HCT116 (cell line): ENCODE measurements at regions not wholly inside any gene's neighbourhood (a gene's known extent, or its start where the extent isn't known, plus 50 kb on each side); places are given as distances from the start of the nearest gene placed in this dataset.

Experiments used
- ATAC-seq: fragments of 200-7000 bp; cut with Tn5 transposase; 2 replicates; pipeline ENCODE4 v1.9.1; 2020; ENCODE audit warnings: mild to moderate bottlenecking, moderate library complexity
- BruUV-seq: library from RNA; stranded (reverse); fragments of 400-500 nt; replicated peaks from 2 replicates; lab custom pipeline; 2021; lab: Mats Ljungman, UMichigan
- CTCF ChIA-PET: fragments of 300-600 bp; sonication (Branson Sonifier 250); formaldehyde crosslinking; loops from one replicate; lab custom pipeline; 2021; ENCODE audit warnings: antibody characterized with exemption; lab: Charles Lee
- POLR2A ChIA-PET: fragments of 300-600, 350-600 bp; sonication (Branson Sonifier 250); formaldehyde crosslinking; loops from one replicate; lab custom pipeline; 2021; ENCODE audit warnings: antibody characterized with exemption; lab: Charles Lee
- RAD21 ChIA-PET, 2 experiments: fragments of 300-600 bp; sonication (Branson Sonifier 250); formaldehyde crosslinking; loops; one replicate each; lab custom pipeline; 2023; ENCODE audit warnings: low total read pairs in 2 of 2; ENCODE audit not compliant: uncharacterized antibody in 2 of 2, unreplicated experiment in 2 of 2, low non-redundant PET in 1 of 2; lab: Charles Lee
- DNase-seq: peaks from one replicate; pipeline ENCODE4 v3.0.0-alpha.2; 2010; ENCODE audit warnings: low read depth, low spot score
- H2AFZ ChIP-seq: fragments of 200-600 bp; shearing (Covaris generic), sonication (generic); 2 replicates; pipeline ENCODE4 v1.6.1; 2017; ENCODE audit warnings: low read depth, mixed run types, mixed read lengths, antibody characterized with exemption, low read length; ENCODE audit not compliant: poor library complexity, severe bottlenecking
- H3K27ac ChIP-seq: 2 replicates; pipeline ENCODE4 v1.5.1; 2012; ENCODE audit warnings: low read depth, low read length
- H3K27me3 ChIP-seq: fragments of 200-600 bp; sonication (generic); 2 replicates; pipeline ENCODE4 v1.6.1; 2016; ENCODE audit warnings: mixed run types, low read length, mixed read lengths; ENCODE audit not compliant: insufficient read depth
- H3K36me3 ChIP-seq, 2 experiments: fragments of 200-500 bp in 1 of 2; fragments of 200-600 bp in 1 of 2; sonication (Bioruptor generic) in 1 of 2; sonication (generic) in 1 of 2; 2 replicates each; pipeline versions ENCODE4 v1.5.1 to v1.6.1; 2014 to 2016; ENCODE audit warnings: low read length in 2 of 2, inconsistent platforms in 1 of 2, mixed read lengths in 1 of 2, mixed run types in 1 of 2; ENCODE audit not compliant: insufficient read depth in 2 of 2, control insufficient read depth in 1 of 2
- H3K4me1 ChIP-seq, 2 experiments: fragments of 200-600 bp in 1 of 2; sonication (generic) in 1 of 2; 2 replicates each; pipeline versions ENCODE4 v1.5.1 to v1.6.1; 2012 to 2017; ENCODE audit warnings: low read length in 2 of 2, inconsistent platforms in 1 of 2, mild to moderate bottlenecking in 1 of 2, mixed read lengths in 1 of 2, mixed run types in 1 of 2, moderate library complexity in 1 of 2; ENCODE audit not compliant: insufficient read depth in 2 of 2, control insufficient read depth in 1 of 2
- H3K4me2 ChIP-seq: fragments of 200-600 bp; sonication (generic); 2 replicates; pipeline ENCODE4 v1.6.1; 2017; ENCODE audit warnings: mixed run types, low read length, mixed read lengths
- H3K4me3 ChIP-seq, 2 experiments: fragments of 200-600 bp in 1 of 2; sonication (generic) in 1 of 2; replicated peaks in 1 of 2; 2 replicates each; pipeline ENCODE4 v1.5.1; 2011 to 2016; ENCODE audit warnings: low read length in 2 of 2, control low read depth in 1 of 2, low read depth in 1 of 2, mild to moderate bottlenecking in 1 of 2, mixed read lengths in 1 of 2, mixed run types in 1 of 2
- H3K79me2 ChIP-seq: fragments of 200-600 bp; sonication (generic); 2 replicates; pipeline ENCODE4 v1.6.1; 2017; ENCODE audit warnings: mild to moderate bottlenecking, mixed run types, low read length, moderate library complexity, mixed read lengths; ENCODE audit not compliant: insufficient read depth
- H3K9ac ChIP-seq: fragments of 200-600 bp; sonication (generic); 2 replicates; pipeline ENCODE4 v1.6.1; 2016; ENCODE audit warnings: low read length, mixed read lengths
- H3K9me2 ChIP-seq: fragments of 200-600 bp; sonication (generic), shearing (Covaris generic); 2 replicates; pipeline ENCODE4 v1.6.1; 2017; ENCODE audit warnings: mixed run types, mild to moderate bottlenecking, moderate library complexity; ENCODE audit not compliant: insufficient read depth
- H3K9me3 ChIP-seq, 2 experiments: fragments of 200-500 bp in 1 of 2; fragments of 200-600 bp in 1 of 2; sonication (Bioruptor generic) in 1 of 2; sonication (generic) in 1 of 2; 2 replicates each; pipeline ENCODE4 v1.6.1; 2014 to 2017; ENCODE audit warnings: low read length in 2 of 2, mixed read lengths in 2 of 2, inconsistent platforms in 1 of 2, low read depth in 1 of 2, mild to moderate bottlenecking in 1 of 2, mixed run types in 1 of 2, moderate library complexity in 1 of 2; ENCODE audit not compliant: control insufficient read depth in 1 of 2, insufficient read depth in 1 of 2
- H4K20me1 ChIP-seq: fragments of 200-600 bp; sonication (generic), shearing (Covaris generic); 2 replicates; pipeline ENCODE4 v1.6.1; 2017; ENCODE audit warnings: mixed run types, mild to moderate bottlenecking, moderate library complexity; ENCODE audit not compliant: insufficient read depth
- CBX3 ChIP-seq: IDR thresholded peaks from 2 replicates; pipeline ENCODE4 v1.6.1; 2012; ENCODE audit warnings: low read depth
- CEBPB ChIP-seq: IDR thresholded peaks from 2 replicates; pipeline ENCODE4 v1.6.1; 2012; ENCODE audit warnings: low read depth
- CTCF ChIP-seq, 3 experiments: fragments of 200-600 bp in 1 of 3; sonication (generic) in 1 of 3; IDR thresholded peaks in 2 of 3; conservative IDR thresholded peaks in 1 of 3; 2 replicates each; pipeline ENCODE4 v1.5.1; 2012 to 2017; ENCODE audit warnings: low read depth in 2 of 3, low read length in 2 of 3, antibody characterized with exemption in 1 of 3, borderline replicate concordance in 1 of 3, control low read depth in 1 of 3, mild to moderate bottlenecking in 1 of 3, mixed read lengths in 1 of 3, mixed run types in 1 of 3, moderate library complexity in 1 of 3; ENCODE audit not compliant: insufficient read depth in 1 of 3
- EGR1 ChIP-seq: IDR thresholded peaks from 2 replicates; pipeline ENCODE4 v1.6.1; 2012; ENCODE audit warnings: low read depth
- ELF1 ChIP-seq: IDR thresholded peaks from 2 replicates; pipeline ENCODE4 v1.6.1; 2012; ENCODE audit warnings: low read depth, borderline replicate concordance
- EZH2 ChIP-seq: fragments of 200-600 bp; sonication (generic); IDR thresholded peaks from 2 replicates; pipeline ENCODE4 v1.6.1; 2017; ENCODE audit warnings: antibody characterized with exemption, mixed run types
- EZH2phosphoT487 ChIP-seq: fragments of 200-600 bp; IDR thresholded peaks from 2 replicates; pipeline ENCODE4 v1.6.1; 2018; ENCODE audit warnings: antibody characterized with exemption, borderline replicate concordance
- FOSL1 ChIP-seq: IDR thresholded peaks from 2 replicates; pipeline ENCODE4 v1.6.1; 2012; ENCODE audit warnings: low read depth
- JUND ChIP-seq: IDR thresholded peaks from 2 replicates; pipeline ENCODE4 v1.6.1; 2012
- POLR2A ChIP-seq: IDR thresholded peaks from 2 replicates; pipeline ENCODE4 v1.7.0; 2011; ENCODE audit warnings: borderline replicate concordance; ENCODE audit not compliant: insufficient read depth, insufficient read length; ENCODE audit errors: extremely low read depth
- POLR2AphosphoS5 ChIP-seq: IDR thresholded peaks from 2 replicates; pipeline ENCODE4 v1.6.1; 2011; ENCODE audit warnings: mild to moderate bottlenecking, low read depth, low read length, moderate library complexity
- RAD21 ChIP-seq: IDR thresholded peaks from 2 replicates; pipeline ENCODE4 v1.6.1; 2012; ENCODE audit warnings: low read depth, mild to moderate bottlenecking
- SIN3A ChIP-seq: IDR thresholded peaks from 2 replicates; pipeline ENCODE4 v1.6.1; 2012; ENCODE audit warnings: low read depth
- SP1 ChIP-seq: IDR thresholded peaks from 2 replicates; pipeline ENCODE4 v1.6.1; 2012; ENCODE audit warnings: low read depth
- SRF ChIP-seq: IDR thresholded peaks from 2 replicates; pipeline ENCODE4 v1.6.1; 2012; ENCODE audit warnings: low read depth
- YY1 ChIP-seq: IDR thresholded peaks from 2 replicates; pipeline ENCODE4 v1.6.1; 2011; ENCODE audit warnings: low read length, low read depth, moderate library complexity, mild to moderate bottlenecking; ENCODE audit not compliant: insufficient replicate concordance; ENCODE audit errors: extremely low read depth
- ZFX ChIP-seq: fragments of 450-650 bp; IDR thresholded peaks from 2 replicates; pipeline ENCODE4 v1.6.1; 2017
- ZNF274 ChIP-seq: fragments of 200-500 bp; sonication (Bioruptor generic); IDR thresholded peaks from 2 replicates; pipeline ENCODE4 v1.6.1; 2014; ENCODE audit warnings: mild to moderate bottlenecking, low read depth, low read length, inconsistent platforms
- intact Hi-C: fragments of 100-400 bp; cut with micrococcal nuclease; formaldehyde crosslinking; loops from 2 replicates; pipeline ENCODE4 v1.10.0; 2022
- TF ChIP-seq, protein P1 (sequence below): IDR thresholded peaks from 2 replicates; pipeline ENCODE4 v1.6.1; 2011; ENCODE audit warnings: mild to moderate bottlenecking, low read length, moderate library complexity; ENCODE audit not compliant: insufficient replicate concordance; ENCODE audit errors: extremely low read depth
- TF ChIP-seq, protein P2 (sequence below): IDR thresholded peaks from 2 replicates; pipeline ENCODE4 v1.6.1; 2012

- ChIA-PET POLR2A (no interaction called here), CTCF (no interaction called here), RAD21 (no interaction called here)
- H3K9me2 ChIP-seq = no peaks in the 10 kb centered on the region
- no peak overlapping the region for H3K4me3 ChIP-seq
- no peak overlapping the region for H3K4me2 ChIP-seq
- H3K36me3 ChIP-seq = no peaks in the 10 kb centered on the region
- H3K27ac ChIP-seq = no peak overlapping the region
- H3K4me1 ChIP-seq = peaks cover 7 to 19% of the 10 kb centered on the region in 2 experiments; a peak in 3 of 4 replicates
- no peak for TF ChIP-seq SP1
- no peak for TF ChIP-seq EGR1
- TF ChIP-seq FOSL1 = no peak
- no peak for TF ChIP-seq CTCF (IDR thresholded peaks at IDR 0.05 in 2 of 3, conservative IDR thresholded peaks at IDR 0.05 in 1 of 3; ENCODE audit: borderline replicate concordance in 1 of 3, insufficient read depth in 1 of 3, low read depth in 2 of 3, low read length in 2 of 3)
- TF ChIP-seq YY1 = no peak
- TF ChIP-seq, protein P1, sequence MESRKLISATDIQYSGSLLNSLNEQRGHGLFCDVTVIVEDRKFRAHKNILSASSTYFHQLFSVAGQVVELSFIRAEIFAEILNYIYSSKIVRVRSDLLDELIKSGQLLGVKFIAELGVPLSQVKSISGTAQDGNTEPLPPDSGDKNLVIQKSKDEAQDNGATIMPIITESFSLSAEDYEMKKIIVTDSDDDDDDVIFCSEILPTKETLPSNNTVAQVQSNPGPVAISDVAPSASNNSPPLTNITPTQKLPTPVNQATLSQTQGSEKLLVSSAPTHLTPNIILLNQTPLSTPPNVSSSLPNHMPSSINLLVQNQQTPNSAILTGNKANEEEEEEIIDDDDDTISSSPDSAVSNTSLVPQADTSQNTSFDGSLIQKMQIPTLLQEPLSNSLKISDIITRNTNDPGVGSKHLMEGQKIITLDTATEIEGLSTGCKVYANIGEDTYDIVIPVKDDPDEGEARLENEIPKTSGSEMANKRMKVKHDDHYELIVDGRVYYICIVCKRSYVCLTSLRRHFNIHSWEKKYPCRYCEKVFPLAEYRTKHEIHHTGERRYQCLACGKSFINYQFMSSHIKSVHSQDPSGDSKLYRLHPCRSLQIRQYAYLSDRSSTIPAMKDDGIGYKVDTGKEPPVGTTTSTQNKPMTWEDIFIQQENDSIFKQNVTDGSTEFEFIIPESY = no peak
- no peak for TF ChIP-seq JUND
- no peak for TF ChIP-seq CBX3
- TF ChIP-seq, protein P2, sequence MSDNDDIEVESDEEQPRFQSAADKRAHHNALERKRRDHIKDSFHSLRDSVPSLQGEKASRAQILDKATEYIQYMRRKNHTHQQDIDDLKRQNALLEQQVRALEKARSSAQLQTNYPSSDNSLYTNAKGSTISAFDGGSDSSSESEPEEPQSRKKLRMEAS = no peak
- TF ChIP-seq EZH2 = no peak
- TF ChIP-seq ELF1 = no peak
- TF ChIP-seq CEBPB = no peak
- no peak for TF ChIP-seq SRF
- TF ChIP-seq POLR2A = no peak
- TF ChIP-seq RAD21 = no peak
- no peak for TF ChIP-seq ZFX
- TF ChIP-seq ZNF274 = no peak
- no peak for TF ChIP-seq SIN3A
- TF ChIP-seq POLR2AphosphoS5 = no peak
- TF ChIP-seq EZH2phosphoT487 = no peak
- H3K9me3 ChIP-seq = no peaks in the 10 kb centered on the region
- no peak overlapping the region for H2AFZ ChIP-seq
- H4K20me1 ChIP-seq = no peaks in the 10 kb centered on the region
- no peak overlapping the region for H3K9ac ChIP-seq
- no peaks in the 10 kb centered on the region for H3K27me3 ChIP-seq
- intact Hi-C loops = no loop called here
- DNase-seq (no peak), ATAC-seq (no peak)
- no peaks in the 10 kb centered on the region for H3K79me2 ChIP-seq
- BruUV-seq = no TSS peak
Observed at GRCh38 chr10:4285121-4285520, 500.1 kb upstream of the KLF6 start.
